Astrocyte (in vitro differentiated cells and primary cell): ENCODE measurements at regions not wholly inside any gene's neighbourhood (a gene's known extent, or its start where the extent isn't known, plus 50 kb on each side); places are given as distances from the start of the nearest gene placed in this dataset.
A peak's percentile ranks its signal among the peaks of the same experiment; 100 is the strongest.

Source experiments
- DNase-seq: peaks from one replicate; pipeline ENCODE4 v3.0.0-alpha.2; 2010; ENCODE audit warnings: low read depth
- FAIRE-seq: peaks from 2 replicates; lab custom pipeline; 2011; peaks lifted over from hg19 to GRCh38; lab: Jason Lieb, UNC
- H2AFZ ChIP-seq: 2 replicates; pipeline ENCODE4 v1.6.0; 2012; ENCODE audit warnings: low read depth, low read length, inconsistent platforms
- H3K27ac ChIP-seq: 2 replicates; pipeline ENCODE4 v1.5.1; 2011; ENCODE audit warnings: low read depth, low read length, inconsistent platforms
- H3K27me3 ChIP-seq: 2 replicates; pipeline ENCODE4 v1.6.0; 2011; ENCODE audit warnings: low read length, inconsistent platforms; ENCODE audit not compliant: insufficient read depth
- H3K36me3 ChIP-seq: 2 replicates; pipeline ENCODE4 v1.5.1; 2011; ENCODE audit warnings: low read length, inconsistent platforms; ENCODE audit not compliant: insufficient read depth
- H3K4me1 ChIP-seq: 2 replicates; pipeline ENCODE4 v1.5.1; 2011; ENCODE audit warnings: low read length, inconsistent platforms; ENCODE audit not compliant: insufficient read depth
- H3K4me2 ChIP-seq: 2 replicates; pipeline ENCODE4 v1.6.0; 2012; ENCODE audit warnings: low read length, inconsistent platforms
- H3K4me3 ChIP-seq: 2 replicates; pipeline ENCODE4 v1.5.1; 2011; ENCODE audit warnings: low read depth, mild to moderate bottlenecking, low read length, inconsistent platforms; ENCODE audit not compliant: insufficient read depth
- H3K79me2 ChIP-seq: 2 replicates; pipeline ENCODE4 v1.6.0; 2012; ENCODE audit warnings: mild to moderate bottlenecking, low read length, inconsistent platforms; ENCODE audit not compliant: insufficient read depth
- H3K9ac ChIP-seq: 2 replicates; pipeline ENCODE4 v1.6.0; 2012; ENCODE audit warnings: mild to moderate bottlenecking, low read length, inconsistent platforms
- H3K9me3 ChIP-seq: 2 replicates; pipeline ENCODE4 v1.5.1; 2012; ENCODE audit warnings: low read depth, mild to moderate bottlenecking, low read length, inconsistent platforms; ENCODE audit not compliant: insufficient read depth
- H4K20me1 ChIP-seq: 2 replicates; pipeline ENCODE4 v1.6.0; 2012; ENCODE audit warnings: low read length, inconsistent platforms; ENCODE audit not compliant: insufficient read depth
- H3K27ac Mint-ChIP-seq: one replicate; pipeline ENCODE4 v1.8.0; 2021; ENCODE audit warnings: mild to moderate bottlenecking, mixed read lengths; ENCODE audit not compliant: unreplicated experiment
- H3K27me3 Mint-ChIP-seq: one replicate; pipeline ENCODE4 v1.8.0; 2021; ENCODE audit warnings: low read depth, mixed read lengths; ENCODE audit not compliant: unreplicated experiment
- H3K36me3 Mint-ChIP-seq: one replicate; pipeline ENCODE4 v1.8.0; 2021; ENCODE audit warnings: low read depth, mixed read lengths; ENCODE audit not compliant: unreplicated experiment
- H3K4me1 Mint-ChIP-seq: one replicate; pipeline ENCODE4 v1.8.0; 2021; ENCODE audit warnings: low read depth, mixed read lengths; ENCODE audit not compliant: unreplicated experiment
- H3K4me3 Mint-ChIP-seq: one replicate; pipeline ENCODE4 v1.8.0; 2021; ENCODE audit warnings: mild to moderate bottlenecking, moderate library complexity, mixed read lengths; ENCODE audit not compliant: unreplicated experiment
- H3K9me3 Mint-ChIP-seq: one replicate; pipeline ENCODE4 v1.8.0; 2021; ENCODE audit warnings: mild to moderate bottlenecking, mixed read lengths; ENCODE audit not compliant: unreplicated experiment
- EZH2 ChIP-seq: IDR thresholded peaks from 2 replicates; pipeline ENCODE4 v1.6.1; 2012; ENCODE audit warnings: mild to moderate bottlenecking, low read length, inconsistent platforms; ENCODE audit not compliant: insufficient read depth
- TF ChIP-seq, protein P1 (sequence below): IDR thresholded peaks from 2 replicates; pipeline ENCODE4 v1.5.1; 2011; ENCODE audit warnings: low read depth, mild to moderate bottlenecking, inconsistent platforms, low read length, moderate library complexity; ENCODE audit not compliant: insufficient read depth

DNA sequence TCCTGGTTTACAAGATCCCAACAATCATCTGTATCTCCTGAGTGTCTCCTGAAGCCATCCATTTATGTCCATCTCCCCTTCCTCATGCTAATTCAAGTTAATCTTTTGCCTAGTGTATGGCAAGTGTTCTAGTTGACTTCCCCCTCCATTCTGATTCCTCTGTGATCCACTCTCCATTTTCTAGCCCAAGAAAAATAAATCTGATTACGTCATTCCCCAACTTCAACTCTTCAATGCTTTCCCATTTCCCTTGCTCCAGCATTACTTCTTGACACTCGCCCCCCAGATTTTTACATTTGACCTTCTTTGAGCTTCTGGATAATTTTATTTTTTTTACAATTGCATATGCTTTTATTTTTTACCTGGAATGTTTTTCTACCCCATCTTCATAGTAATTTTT is 640.8 kb downstream of the TBC1D4 start:
- Mint-ChIP-seq H3K27me3 (peaks cover 3% of the 10 kb centered on the region), H3K9me3 (no peaks in the 10 kb centered on the region), H3K27ac (no peak overlapping the region), H3K4me3 (no peak overlapping the region), H3K36me3 (no peaks in the 10 kb centered on the region), H3K4me1 (no peaks in the 10 kb centered on the region)
- no peak overlapping the region for H3K4me3 ChIP-seq
- H3K4me2 ChIP-seq = no peak overlapping the region
- no peaks in the 10 kb centered on the region for H4K20me1 ChIP-seq
- H3K9me3 ChIP-seq = no peaks in the 10 kb centered on the region
- no peaks in the 10 kb centered on the region for H3K79me2 ChIP-seq
- H2AFZ ChIP-seq = no peak overlapping the region
- FAIRE-seq (no peak), DNase-seq (no peak)
- no peak overlapping the region for H3K9ac ChIP-seq
- H3K36me3 ChIP-seq = no peaks in the 10 kb centered on the region
- H3K27ac ChIP-seq = no peak overlapping the region
- TF ChIP-seq, protein P1, sequence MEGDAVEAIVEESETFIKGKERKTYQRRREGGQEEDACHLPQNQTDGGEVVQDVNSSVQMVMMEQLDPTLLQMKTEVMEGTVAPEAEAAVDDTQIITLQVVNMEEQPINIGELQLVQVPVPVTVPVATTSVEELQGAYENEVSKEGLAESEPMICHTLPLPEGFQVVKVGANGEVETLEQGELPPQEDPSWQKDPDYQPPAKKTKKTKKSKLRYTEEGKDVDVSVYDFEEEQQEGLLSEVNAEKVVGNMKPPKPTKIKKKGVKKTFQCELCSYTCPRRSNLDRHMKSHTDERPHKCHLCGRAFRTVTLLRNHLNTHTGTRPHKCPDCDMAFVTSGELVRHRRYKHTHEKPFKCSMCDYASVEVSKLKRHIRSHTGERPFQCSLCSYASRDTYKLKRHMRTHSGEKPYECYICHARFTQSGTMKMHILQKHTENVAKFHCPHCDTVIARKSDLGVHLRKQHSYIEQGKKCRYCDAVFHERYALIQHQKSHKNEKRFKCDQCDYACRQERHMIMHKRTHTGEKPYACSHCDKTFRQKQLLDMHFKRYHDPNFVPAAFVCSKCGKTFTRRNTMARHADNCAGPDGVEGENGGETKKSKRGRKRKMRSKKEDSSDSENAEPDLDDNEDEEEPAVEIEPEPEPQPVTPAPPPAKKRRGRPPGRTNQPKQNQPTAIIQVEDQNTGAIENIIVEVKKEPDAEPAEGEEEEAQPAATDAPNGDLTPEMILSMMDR = no peak
- no peak for TF ChIP-seq EZH2
- no peaks in the 10 kb centered on the region for H3K27me3 ChIP-seq
- no peaks in the 10 kb centered on the region for H3K4me1 ChIP-seq

DNA sequence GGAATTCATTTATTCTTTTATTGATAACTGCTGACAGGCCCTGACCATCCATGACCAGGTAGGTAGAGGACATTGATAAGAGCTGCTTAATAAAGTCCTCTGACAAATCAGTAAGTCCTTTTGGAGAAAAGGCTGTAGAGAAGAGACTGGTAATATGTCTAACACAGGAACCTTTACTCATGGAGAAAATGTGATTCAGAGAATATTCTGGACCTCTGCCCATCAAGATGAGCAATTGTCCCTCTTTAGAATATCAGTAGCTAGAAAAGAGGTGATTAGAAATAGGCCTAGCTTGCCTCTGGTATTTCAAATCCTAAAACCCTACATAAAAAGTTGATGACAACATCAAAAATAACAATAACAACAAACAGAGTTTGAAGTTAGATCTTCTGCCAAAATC is 642.3 kb downstream of the TBC1D4 start:
- Histone ChIP-seq H3K4me1 (no peaks in the 10 kb centered on the region), H2AFZ (no peak overlapping the region), H3K27me3 (no peaks in the 10 kb centered on the region), H3K4me2 (no peak overlapping the region), H3K27ac (no peak overlapping the region), H3K4me3 (no peak overlapping the region), H3K9ac (no peak overlapping the region), H3K9me3 (no peaks in the 10 kb centered on the region), H3K79me2 (no peaks in the 10 kb centered on the region), H4K20me1 (no peaks in the 10 kb centered on the region), H3K36me3 (no peaks in the 10 kb centered on the region)
- Mint-ChIP-seq H3K27me3 (peaks cover 3% of the 10 kb centered on the region), H3K9me3 (peaks cover 2% of the 10 kb centered on the region), H3K36me3 (no peaks in the 10 kb centered on the region), H3K27ac (no peak overlapping the region), H3K4me3 (no peak overlapping the region), H3K4me1 (no peaks in the 10 kb centered on the region)
- peak; percentile 30 for DNase-seq
- TF ChIP-seq, protein P1 = no peak
- TF ChIP-seq EZH2 = no peak
- no peak for FAIRE-seq

DNA sequence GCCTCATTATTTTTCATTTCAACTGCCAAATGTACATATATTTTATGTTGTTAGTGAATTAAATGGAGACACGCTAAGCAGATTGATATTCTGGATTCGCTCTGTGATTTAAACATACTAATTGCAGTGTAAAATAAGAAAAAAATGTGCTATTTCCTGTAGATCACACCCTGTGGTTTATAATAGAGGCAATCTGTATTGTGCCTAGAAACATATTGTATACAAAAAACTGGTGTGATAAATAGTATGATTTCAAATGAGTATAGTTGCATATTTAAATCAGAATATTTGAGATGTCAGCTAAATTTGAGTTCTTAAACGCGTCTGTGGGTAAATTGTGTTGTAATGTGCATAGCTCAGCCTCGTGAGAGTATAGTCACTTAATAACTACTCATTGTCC is 643.9 kb downstream of the TBC1D4 start:
- FAIRE-seq = no peak

More for the DNA sequence above, 643.9 kb downstream of the TBC1D4 start:
- Mint-ChIP-seq H3K4me3 (no peak overlapping the region), H3K36me3 (no peaks in the 10 kb centered on the region), H3K27me3 (peaks cover 3% of the 10 kb centered on the region), H3K9me3 (peaks cover 2% of the 10 kb centered on the region), H3K4me1 (no peaks in the 10 kb centered on the region), H3K27ac (no peak overlapping the region)
- H3K27ac ChIP-seq = no peak overlapping the region
- H4K20me1 ChIP-seq = no peaks in the 10 kb centered on the region
- no peaks in the 10 kb centered on the region for H3K4me1 ChIP-seq
- no peak for DNase-seq
- no peak overlapping the region for H3K9ac ChIP-seq
- no peaks in the 10 kb centered on the region for H3K9me3 ChIP-seq
- no peak overlapping the region for H2AFZ ChIP-seq
- no peak overlapping the region for H3K4me3 ChIP-seq
- H3K36me3 ChIP-seq = no peaks in the 10 kb centered on the region
- TF ChIP-seq, protein P1 = no peak
- no peak for TF ChIP-seq EZH2
- H3K79me2 ChIP-seq = no peaks in the 10 kb centered on the region
- no peaks in the 10 kb centered on the region for H3K27me3 ChIP-seq
- H3K4me2 ChIP-seq = no peak overlapping the region
